Liver (tissue), 8 donors: ENCODE measurements at regions not wholly inside any gene's neighbourhood (a gene's known extent, or its start where the extent isn't known, plus 50 kb on each side); places are given as distances from the start of the nearest gene placed in this dataset.
"Not testable (repeated sequence)": the region's sequence is repeated elsewhere in the genome, so short reads cannot be mapped to it uniquely, and the experiment has no call there.

ENCODE experiments used
- DNase-seq: peaks from one replicate; pipeline ENCODE4 v3.0.0-alpha.2; 2017; ENCODE audit warnings: low spot score
- H3K27ac ChIP-seq, 2 donors: one replicate each; pipeline ENCODE4 v1.7.0; 2013; ENCODE audit warnings: inconsistent platforms in 2 of 2, low read length in 2 of 2, control low read depth in 1 of 2, low read depth in 1 of 2, mild to moderate bottlenecking in 1 of 2
- H3K27me3 ChIP-seq, 4 donors: one replicate each; pipeline versions ENCODE4 v1.6.1 to v1.7.0; 2013; ENCODE audit warnings: low read length in 3 of 4, inconsistent platforms in 1 of 4, mild to moderate bottlenecking in 1 of 4, moderate library complexity in 1 of 4; ENCODE audit not compliant: control insufficient read depth in 4 of 4, insufficient read depth in 4 of 4
- H3K36me3 ChIP-seq, 4 donors: one replicate each; pipeline versions ENCODE4 v1.6.1 to v1.7.0; 2013; ENCODE audit warnings: low read length in 3 of 4, mild to moderate bottlenecking in 3 of 4, low read depth in 1 of 4, moderate library complexity in 1 of 4; ENCODE audit not compliant: control insufficient read depth in 4 of 4, insufficient read depth in 3 of 4
- H3K4me1 ChIP-seq, 4 donors: one replicate each; pipeline versions ENCODE4 v1.6.1 to v1.7.0; 2013; ENCODE audit warnings: low read length in 3 of 4, mild to moderate bottlenecking in 3 of 4, moderate library complexity in 1 of 4; ENCODE audit not compliant: control insufficient read depth in 4 of 4, insufficient read depth in 4 of 4
- H3K4me3 ChIP-seq, 3 donors: one replicate each; pipeline versions ENCODE4 v1.6.1 to v1.7.0; 2013; ENCODE audit warnings: low read length in 3 of 3, control low read depth in 1 of 3, low read depth in 1 of 3, mild to moderate bottlenecking in 1 of 3
- H3K9ac ChIP-seq, 2 donors: one replicate each; pipeline ENCODE4 v1.7.0; 2013; ENCODE audit warnings: low read length in 2 of 2, mild to moderate bottlenecking in 2 of 2, moderate library complexity in 2 of 2, control low read depth in 1 of 2, low read depth in 1 of 2
- H3K9me3 ChIP-seq, 4 donors: one replicate each; pipeline versions ENCODE4 v1.6.1 to v1.7.0; 2013; ENCODE audit warnings: low read length in 3 of 4; ENCODE audit not compliant: control insufficient read depth in 4 of 4
- ATF3 ChIP-seq: IDR thresholded peaks from 2 replicates; pipeline ENCODE4 v1.6.1; 2016; ENCODE audit warnings: antibody characterized with exemption
- CTCF ChIP-seq: fragments of 150-350 bp; IDR thresholded peaks from 2 replicates; pipeline ENCODE4 v1.5.1; 2017; ENCODE audit warnings: improper control_type of control experiment, low read depth, low read length; ENCODE audit not compliant: missing input control
- EGR1 ChIP-seq, 2 donors: IDR thresholded peaks; 2 replicates each; pipeline ENCODE4 v1.6.1; 2016 to 2018; ENCODE audit warnings: antibody characterized with exemption in 2 of 2, low read depth in 2 of 2
- FOXA1 ChIP-seq: IDR thresholded peaks from 2 replicates; pipeline ENCODE4 v1.6.1; 2016; ENCODE audit warnings: antibody characterized with exemption
- FOXA2 ChIP-seq: IDR thresholded peaks from 2 replicates; pipeline ENCODE4 v1.6.1; 2016; ENCODE audit warnings: antibody characterized with exemption
- GABPA ChIP-seq, 2 donors: IDR thresholded peaks in 1 of 2; conservative IDR thresholded peaks in 1 of 2; 2 replicates each; pipeline ENCODE4 v1.6.1; 2016; ENCODE audit warnings: antibody characterized with exemption in 2 of 2, mild to moderate bottlenecking in 1 of 2, moderate library complexity in 1 of 2
- HNF4A ChIP-seq, 2 donors: conservative IDR thresholded peaks; 2 replicates each; pipeline ENCODE4 v1.6.1; 2016; ENCODE audit warnings: antibody characterized with exemption in 2 of 2, mild to moderate bottlenecking in 2 of 2
- HNF4G ChIP-seq: IDR thresholded peaks from 2 replicates; pipeline ENCODE4 v1.6.1; 2016; ENCODE audit warnings: antibody characterized with exemption
- JUND ChIP-seq, 2 donors: IDR thresholded peaks; 2 replicates each; pipeline ENCODE4 v1.6.1; 2016; ENCODE audit warnings: antibody characterized with exemption in 2 of 2
- MAX ChIP-seq: IDR thresholded peaks from 2 replicates; pipeline ENCODE4 v1.6.1; 2016; ENCODE audit warnings: antibody characterized with exemption
- NR2F2 ChIP-seq: IDR thresholded peaks from 2 replicates; pipeline ENCODE4 v1.6.1; 2016; ENCODE audit warnings: antibody characterized with exemption
- RAD21 ChIP-seq, 2 donors: IDR thresholded peaks; 2 replicates each; pipeline ENCODE4 v1.6.1; 2016; ENCODE audit warnings: antibody characterized with exemption in 2 of 2, mild to moderate bottlenecking in 2 of 2
- REST ChIP-seq: IDR thresholded peaks from 2 replicates; pipeline ENCODE4 v1.6.1; 2016; ENCODE audit warnings: antibody characterized with exemption, mild to moderate bottlenecking
- RXRA ChIP-seq, 2 donors: IDR thresholded peaks; 2 replicates each; pipeline ENCODE4 v1.6.1; 2017 to 2018; ENCODE audit warnings: antibody characterized with exemption in 2 of 2, mild to moderate bottlenecking in 1 of 2
- SP1 ChIP-seq: IDR thresholded peaks from 2 replicates; pipeline ENCODE4 v1.6.1; 2018; ENCODE audit warnings: antibody characterized with exemption, mild to moderate bottlenecking
- TAF1 ChIP-seq: conservative IDR thresholded peaks from 2 replicates; pipeline ENCODE4 v1.6.1; 2016; ENCODE audit warnings: antibody characterized with exemption, mild to moderate bottlenecking
- YY1 ChIP-seq: IDR thresholded peaks from 2 replicates; pipeline ENCODE4 v1.6.1; 2016; ENCODE audit warnings: antibody characterized with exemption, mild to moderate bottlenecking
- ZBTB33 ChIP-seq: IDR thresholded peaks from 2 replicates; pipeline ENCODE4 v1.6.1; 2016; ENCODE audit warnings: antibody characterized with exemption
- WGBS: extraction: QIAGEN DNeasy Blood & Tissue Kit; methylation state at CpG from one replicate; pipeline ENCODE4 v1.1.7; 2013; 5-methylcytosine and 5-hydroxymethylcytosine counted together
- donor health status: healthy.
- donor health status: healthy.
- donor health status: healthy.
- donor health status: healthy.
- donor health status: healthy.

- no peaks in the 10 kb centered on the region for H3K27me3 ChIP-seq
- no peak overlapping the region for H3K27ac ChIP-seq
- no peaks in the 10 kb centered on the region for H3K9me3 ChIP-seq
- TF ChIP-seq CTCF (no peak), RAD21 (IDR thresholded peaks at IDR 0.05) (no peak), HNF4A (conservative IDR thresholded peaks at IDR 0.05) (no peak), ATF3 (no peak), NR2F2 (no peak), JUND (IDR thresholded peaks at IDR 0.05) (no peak), YY1 (no peak), FOXA1 (no peak), TAF1 (no peak), REST (no peak), RXRA (IDR thresholded peaks at IDR 0.05) (no peak), ZBTB33 (no peak), EGR1 (IDR thresholded peaks at IDR 0.05; ENCODE audit: low read depth in 2 of 2) (no peak), SP1 (no peak), MAX (no peak), HNF4G (no peak), FOXA2 (no peak), GABPA (IDR thresholded peaks at IDR 0.05 in 1 of 2, conservative IDR thresholded peaks at IDR 0.05 in 1 of 2) (no peak)
- DNase-seq = no peak
- no peak overlapping the region for H3K9ac ChIP-seq
- no peaks in the 10 kb centered on the region for H3K36me3 ChIP-seq
- WGBS = 50% methylated on average over 2 of the region's 2 CpGs
- H3K4me1 ChIP-seq = no peaks in the 10 kb centered on the region
- no peak overlapping the region for H3K4me3 ChIP-seq
Measured at GRCh38 chr13:87557788-87558187, 113.4 kb upstream of the SLITRK5 start.

- 94% methylated on average over 31 of the region's 31 CpGs for WGBS
- H3K9me3 ChIP-seq, DNase-seq, H3K9ac ChIP-seq, H3K27ac ChIP-seq, H3K4me1 ChIP-seq, H3K4me3 ChIP-seq, H3K27me3 ChIP-seq, H3K36me3 ChIP-seq: not testable (repeated sequence)
Measured at GRCh38 chr13:87561580-87561979, 109.6 kb upstream of the SLITRK5 start.
